ENCODE measurements at regions not wholly inside any gene's neighbourhood (a gene's known extent, or its start where the extent isn't known, plus 50 kb on each side); places are given as distances from the start of the nearest gene placed in this dataset.

DNA sequence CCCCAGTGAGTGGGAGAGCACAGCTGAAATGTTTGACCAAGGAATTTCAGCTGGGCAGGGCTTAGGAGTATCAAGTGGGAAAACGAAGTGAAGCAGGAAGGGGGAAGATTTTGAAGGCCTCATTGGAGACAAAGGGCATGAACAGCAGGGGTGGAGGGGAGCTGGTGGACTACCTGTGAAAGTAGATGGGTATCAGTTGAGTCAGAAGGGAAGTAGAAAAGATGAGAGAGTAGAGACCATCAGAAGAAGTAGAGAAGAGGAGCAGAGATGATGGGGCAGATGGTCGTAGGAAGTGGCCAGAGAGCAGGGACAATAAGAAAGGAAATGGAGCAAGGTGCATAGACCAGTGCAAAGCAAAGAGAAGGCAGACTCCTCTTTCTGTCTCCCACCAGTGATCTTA lies 189.0 kb upstream of the RUNX1 start:
- no peak for DNase-seq

DNA sequence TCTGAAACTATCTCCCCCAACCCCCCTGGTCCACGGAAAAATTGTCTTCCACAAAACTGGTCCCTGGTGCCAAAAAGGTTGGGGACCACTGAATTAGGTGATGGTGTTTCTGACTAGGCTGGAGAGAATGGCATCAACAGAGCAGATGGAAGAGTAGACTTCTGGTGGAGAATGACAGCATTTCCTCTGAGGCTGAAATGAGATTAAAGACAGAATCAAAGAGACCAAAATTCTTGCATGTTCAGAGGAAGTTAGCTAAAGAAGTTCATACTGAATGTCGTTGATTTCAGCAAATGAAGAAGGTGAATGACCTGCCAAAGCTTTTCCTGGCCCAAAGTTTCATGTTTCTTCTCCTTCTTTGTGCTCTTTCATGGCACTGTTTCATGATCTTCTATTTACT lies 188.2 kb upstream of the RUNX1 start:
- no peak for DNase-seq

DNA sequence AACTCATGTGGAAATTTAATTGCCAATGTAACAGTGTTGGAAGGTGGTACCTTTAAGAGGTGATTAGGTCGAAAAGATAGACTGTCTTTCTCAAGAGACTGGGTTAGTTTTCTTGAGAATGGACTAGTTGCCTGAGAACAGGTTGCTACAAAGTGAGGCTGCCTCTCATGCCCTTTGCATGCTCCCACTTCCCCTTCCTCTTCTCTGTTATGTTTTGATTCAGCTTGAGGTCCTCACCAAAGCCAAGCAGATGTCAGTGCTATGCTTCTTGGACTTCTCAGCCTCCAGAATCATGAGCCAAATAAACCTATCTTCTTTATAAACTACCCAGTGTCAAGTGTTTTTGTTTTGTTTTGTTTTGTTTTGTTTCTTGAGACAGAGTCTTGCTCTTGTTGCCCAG lies 187.0 kb upstream of the RUNX1 start:
- no peak for DNase-seq

DNA sequence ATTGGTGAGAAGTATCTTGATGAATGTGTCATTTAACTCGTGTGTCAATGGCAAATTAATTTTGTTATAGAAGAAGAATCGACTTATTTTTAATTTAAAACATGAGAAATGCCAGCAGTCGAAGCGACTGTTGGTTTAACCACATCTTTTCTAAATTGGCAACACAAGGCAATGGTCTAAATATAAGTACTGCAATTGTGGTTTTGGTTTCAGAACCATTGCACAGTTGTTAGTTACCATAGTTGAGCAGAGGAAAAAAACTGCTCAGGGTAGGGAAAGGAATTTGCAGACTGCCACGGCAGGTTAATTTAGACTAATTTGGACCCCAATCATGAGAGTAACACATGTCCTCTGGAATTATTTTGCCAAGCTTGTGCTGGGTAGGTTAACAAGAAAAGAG lies 185.6 kb upstream of the RUNX1 start:
- DNase-seq = no peak

DNA sequence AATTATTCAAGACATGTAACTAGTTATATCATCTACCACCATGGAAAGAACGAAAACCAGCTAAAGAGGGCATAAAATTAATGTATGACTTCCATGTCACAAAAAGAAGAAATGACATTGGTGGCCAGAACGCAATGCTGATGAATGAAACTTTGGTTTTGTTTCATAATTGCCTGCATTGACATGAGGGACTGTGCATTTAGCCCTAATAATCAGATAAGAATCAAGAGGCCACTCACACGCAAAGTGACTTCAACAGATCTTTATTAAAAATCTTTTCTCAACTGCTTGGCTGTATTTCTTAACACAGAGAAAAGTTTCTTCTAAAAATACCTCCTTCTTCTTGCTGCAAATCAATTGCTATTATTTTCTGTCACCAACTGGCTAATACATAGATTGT lies 184.7 kb upstream of the RUNX1 start:
- DNase-seq = no peak

DNA sequence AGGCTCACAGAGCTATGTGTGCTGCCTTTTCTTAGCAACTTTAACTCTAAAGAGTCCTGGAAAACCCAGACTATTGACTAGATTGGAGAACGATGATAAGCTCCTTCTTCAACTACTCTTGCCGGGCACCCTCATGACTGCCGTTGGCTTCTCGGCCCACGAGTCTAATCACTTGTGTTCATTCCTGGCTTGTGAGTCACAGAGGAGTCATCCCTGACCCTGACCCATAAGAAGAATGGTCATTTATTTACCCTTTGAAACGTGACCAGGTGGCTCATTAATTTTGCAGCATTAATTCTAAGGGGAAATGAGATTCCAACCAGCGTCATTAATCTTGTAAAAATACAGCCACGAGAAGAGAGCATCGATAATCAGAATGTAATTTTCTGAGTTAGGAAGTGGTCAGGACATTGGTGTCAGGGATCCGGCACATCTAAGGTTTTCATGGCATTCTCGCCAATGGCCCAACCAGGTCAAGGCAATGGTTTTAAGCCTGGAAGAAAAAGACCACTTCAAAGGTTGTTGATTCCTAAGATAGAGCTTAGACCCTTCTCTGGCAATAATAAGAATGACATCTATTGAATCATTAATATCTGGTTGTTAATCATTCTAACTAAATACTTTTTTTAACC lies 183.6 kb upstream of the RUNX1 start:
- DNase-seq = no peak

DNA sequence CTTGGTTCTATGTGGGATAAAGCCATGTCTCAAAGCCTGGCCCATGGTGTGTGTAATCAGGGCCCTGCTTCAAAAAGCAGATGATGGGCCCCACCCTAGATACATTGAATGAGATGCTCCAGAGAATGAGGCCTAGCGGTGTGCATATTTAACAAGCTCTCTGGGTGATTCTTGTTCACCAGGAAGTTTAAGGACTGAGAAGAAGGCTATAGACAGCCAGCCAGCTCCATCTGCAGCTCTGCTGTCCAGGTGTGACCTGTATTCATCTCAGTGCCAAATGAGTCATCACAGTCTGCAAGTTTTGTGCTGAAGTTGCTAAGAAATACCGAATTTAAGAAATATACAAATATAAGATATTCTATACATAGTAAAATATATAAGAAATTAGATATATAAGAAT lies 182.0 kb upstream of the RUNX1 start:
- DNase-seq = no peak

DNA sequence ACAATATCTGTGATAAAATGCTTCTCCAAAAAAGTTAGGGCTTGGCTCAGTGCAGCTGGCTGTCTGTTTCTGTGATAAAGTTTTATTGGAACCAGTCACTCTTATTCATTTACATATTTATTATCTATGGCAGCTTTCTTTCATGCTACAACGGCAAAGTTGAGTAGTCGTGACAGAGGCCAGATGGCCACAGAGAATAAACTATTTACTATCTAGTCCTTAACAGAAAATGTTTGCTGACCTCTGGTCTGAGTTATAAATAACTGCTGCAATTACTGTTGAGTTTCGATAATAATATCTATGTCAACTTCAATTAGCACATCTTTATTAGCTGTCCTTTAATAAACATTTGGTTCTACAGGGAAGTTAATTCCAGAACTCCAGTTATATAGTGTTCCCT lies 180.2 kb upstream of the RUNX1 start:
- no peak for DNase-seq

DNA sequence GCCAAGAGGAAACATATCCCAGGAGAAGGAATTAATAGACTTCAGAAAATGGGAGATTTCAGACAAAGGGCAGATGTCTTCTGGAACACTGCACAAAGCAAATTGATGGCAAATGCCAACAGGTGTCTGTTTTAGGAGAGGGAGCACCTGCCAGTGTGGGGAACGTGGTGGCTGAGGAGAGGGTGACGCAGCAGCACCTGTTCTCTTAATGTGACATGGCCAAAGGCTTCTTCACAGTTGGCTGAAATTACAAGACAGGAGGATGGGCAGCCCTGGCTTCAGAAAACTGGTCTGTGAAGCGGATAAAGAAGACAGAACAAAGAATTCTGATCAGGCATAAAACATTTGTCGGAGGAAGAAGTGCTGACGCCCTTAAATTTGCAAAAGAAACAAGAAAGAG lies 178.7 kb upstream of the RUNX1 start:
- no peak for DNase-seq

DNA sequence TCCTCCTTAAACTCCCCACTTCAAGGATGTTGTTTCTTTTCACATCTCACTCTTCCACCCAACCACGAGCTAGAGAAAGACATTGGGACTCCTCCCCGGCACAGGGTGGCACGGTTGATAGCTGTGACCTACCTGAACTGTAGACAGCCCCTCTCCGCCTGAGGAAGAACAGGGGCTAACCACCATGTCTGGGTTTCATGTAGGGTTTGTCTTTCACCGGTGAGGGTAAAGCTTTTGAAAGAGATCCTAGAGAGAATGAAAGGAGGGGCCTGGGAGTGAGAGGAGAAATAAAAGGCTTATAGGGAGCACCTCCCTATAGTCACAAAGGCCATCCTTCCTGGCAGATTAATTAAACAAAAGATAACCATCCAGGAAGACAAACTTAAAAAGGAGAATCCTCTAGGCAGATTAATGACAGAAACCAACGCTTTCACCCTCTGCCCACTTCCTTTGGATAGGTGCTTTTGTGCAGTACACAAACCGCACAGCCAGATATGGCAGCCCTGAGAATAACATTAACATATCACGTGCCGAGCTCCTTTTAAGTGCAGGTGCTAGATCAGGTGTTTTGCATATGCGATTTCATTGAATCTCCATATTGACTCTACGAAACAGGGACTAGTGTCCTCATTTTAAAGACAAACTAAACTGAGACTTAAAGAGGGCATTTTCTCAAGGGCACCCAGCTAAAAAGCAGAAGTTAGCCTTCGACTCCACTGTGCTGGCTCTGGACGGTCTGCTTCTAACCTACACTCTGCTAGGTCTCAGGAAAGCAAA lies 178.1 kb upstream of the RUNX1 start:
- no peak for DNase-seq

DNA sequence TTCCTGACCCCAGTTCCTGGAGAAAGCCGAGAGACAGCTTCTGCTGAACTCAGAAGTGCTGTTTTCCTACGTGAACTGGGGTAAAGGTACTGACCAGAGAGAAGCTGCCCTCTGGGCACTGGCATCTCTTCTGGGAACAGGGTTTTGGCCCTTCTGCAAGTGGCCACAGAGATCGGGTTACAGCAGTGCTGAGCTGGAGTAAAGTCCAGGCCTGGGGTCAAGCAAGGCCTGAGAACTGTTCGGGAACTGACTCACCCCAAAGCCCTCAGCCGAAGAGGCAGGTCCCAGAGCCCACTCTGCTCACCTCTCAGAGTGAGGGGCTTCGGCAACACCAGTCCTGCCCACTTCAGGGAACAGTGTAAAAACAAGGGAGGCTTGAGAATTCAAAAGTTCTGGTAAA lies 177.2 kb upstream of the RUNX1 start:
- no peak for DNase-seq

DNA sequence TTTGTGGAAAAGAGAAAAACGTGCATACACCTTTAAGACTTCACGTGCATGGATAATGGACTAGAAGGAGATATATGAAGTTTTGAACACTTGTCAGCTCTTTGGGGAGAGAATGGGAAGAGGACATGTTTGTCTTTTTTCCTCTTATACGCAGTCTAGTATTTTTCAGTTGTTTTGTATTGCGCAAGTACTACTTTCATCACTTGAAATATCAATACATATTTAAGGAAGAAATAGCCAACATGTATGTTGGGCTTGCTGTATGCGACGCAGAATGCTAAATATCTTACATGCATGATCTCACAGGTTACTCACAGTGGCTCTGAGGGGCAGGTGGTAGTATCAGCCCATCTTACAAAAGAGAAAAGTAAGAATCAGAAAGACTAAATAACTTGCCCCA lies 176.5 kb upstream of the RUNX1 start:
- no peak for DNase-seq

DNA sequence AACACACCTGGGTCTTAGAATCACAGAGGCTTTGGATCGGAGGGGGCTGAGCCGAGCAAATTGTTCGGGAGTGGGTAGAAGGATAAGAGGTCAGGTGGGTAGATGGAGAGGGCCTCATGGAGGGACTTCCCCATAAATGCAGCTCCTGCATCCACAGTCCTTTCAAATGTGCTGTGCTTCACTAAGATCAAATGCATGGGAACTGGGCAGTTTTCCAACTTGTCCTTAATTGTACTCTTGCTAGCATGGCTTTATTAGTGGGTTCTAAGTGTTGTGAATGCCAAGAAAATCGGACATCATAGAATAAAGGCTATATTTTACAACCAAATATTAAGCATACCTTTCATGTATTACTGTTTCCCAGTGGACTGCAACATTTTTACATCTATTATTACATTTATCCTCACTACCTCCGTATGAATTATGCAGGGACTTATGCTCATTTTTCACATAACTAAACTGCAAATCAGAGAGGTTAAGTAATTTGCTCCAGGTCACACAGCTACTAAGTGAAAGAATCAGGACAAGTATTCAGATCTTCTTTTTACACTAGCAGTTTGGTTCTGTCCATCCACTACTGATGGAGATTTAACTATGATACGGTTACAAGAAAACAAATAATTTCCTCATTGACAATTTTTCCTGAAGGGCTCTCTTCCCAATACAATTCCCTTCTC lies 174.5 kb upstream of the RUNX1 start:
- DNase-seq = no peak

DNA sequence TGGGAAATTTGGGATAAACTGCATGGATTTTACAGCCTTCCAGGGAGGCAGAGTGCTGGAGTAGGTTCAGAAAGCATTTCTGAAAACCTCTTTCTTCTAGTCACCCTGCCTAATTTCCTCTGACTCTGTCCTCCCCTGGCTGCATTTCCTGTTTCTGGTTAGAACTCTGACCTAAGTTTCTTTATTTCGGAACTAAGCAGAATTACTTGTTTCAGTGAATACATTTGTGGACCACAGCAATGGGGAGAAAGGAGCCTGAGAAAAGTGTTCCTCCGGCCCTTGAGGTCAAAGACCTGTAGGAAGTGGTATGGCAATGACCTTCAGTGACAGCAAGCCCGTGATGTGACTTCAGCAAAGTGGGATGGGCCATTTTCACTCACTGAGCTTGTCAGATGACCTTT lies 173.4 kb upstream of the RUNX1 start:
- DNase-seq = no peak

DNA sequence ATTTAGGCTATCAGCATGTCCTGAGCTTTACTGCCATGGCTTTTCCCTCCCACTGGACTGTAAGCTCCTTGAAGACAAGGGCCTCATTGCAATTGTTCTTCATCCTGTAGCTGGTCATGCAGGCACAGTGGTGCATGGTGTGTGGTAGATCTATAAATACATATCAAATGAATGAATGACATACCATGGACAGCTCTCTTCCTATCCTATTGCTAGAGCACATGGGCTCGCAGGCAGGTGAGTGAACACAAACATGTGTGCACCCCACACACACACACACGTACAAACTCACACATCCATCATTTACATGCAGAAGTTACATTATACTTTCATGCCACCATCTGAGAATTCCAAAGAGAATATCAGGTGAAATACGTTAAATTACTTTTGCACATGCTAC lies 172.9 kb upstream of the RUNX1 start:
- no peak for DNase-seq

DNA sequence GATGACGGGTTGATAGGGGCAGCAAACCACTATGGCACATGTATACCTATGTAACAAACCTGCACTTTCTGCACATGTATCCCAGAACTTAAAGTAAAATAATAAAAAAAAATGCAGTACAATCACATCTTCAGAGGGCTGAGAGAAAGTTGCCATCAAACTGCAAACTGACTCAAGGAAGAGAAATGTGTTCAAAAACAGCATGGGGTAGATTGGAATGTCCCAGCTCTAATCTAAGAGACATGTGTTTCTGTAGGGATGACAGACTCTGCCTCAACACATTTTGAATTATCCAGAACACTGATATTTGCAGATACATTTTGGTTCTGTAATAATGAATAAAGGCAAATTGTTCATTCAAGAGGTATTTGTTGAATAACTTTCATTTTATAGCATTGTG lies 171.2 kb upstream of the RUNX1 start:
- DNase-seq = no peak

DNA sequence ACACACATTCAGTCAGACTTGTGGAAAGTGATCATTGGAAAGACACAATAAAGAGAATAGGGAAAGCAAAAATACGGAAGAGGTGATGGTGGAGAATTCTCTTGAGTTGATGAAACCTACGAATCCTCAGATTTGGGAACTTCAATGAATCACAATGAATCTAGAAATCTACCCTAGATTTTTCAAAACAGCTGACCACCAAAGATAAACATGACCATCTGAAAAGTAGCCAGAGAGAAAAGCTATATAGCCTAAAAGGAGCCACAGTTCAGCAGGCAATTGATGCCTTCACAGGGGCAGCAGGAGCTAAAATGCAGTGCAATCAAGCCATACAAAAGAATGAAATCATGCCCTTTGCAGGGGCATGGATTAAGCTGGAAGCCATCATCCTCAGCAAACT lies 170.6 kb upstream of the RUNX1 start:
- DNase-seq = no peak

DNA sequence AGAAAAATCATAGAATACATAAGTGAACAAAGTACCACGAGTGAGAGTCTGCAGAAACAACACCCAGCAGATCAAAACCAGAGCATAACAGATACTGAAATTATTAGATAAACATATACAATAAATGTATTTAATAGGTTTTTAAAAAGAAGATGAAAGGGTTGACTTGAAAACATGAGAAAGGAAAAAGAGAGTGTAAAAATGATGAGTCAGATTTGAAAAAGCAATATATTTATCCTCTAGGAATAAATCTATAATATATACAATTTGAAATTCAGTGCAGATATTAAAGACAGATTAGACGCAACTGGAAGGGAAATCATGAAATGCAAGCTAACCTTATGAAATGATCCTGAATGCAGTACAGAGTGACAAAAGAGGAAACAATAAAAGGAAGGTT lies 170.2 kb upstream of the RUNX1 start:
- no peak for DNase-seq

DNA sequence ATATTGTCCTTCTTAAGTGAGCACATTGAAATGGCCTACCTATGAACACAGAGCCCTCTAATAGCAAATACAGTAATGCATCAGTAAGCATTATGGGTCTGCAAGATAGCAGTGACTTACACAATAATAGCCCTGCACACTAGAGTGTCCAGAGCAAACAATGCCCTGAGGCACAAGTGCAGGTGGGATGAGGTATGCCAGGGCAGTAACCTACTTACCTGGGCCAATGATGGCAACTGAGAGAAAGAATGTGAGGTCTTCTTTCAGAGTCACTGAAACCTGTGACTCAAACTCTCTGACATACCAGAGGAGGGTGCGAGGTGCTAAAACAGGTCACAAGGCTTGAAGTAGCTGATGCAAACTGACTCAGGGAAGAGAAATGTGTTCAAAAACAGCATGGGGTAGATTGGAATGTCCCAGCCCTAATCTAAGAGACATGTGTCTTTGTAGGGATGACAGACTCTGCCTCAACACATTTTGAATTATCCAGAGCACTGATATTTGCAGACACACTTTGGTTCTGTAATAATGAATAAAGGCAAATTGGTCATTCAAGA lies 168.5 kb upstream of the RUNX1 start:
- no peak for DNase-seq

DNA sequence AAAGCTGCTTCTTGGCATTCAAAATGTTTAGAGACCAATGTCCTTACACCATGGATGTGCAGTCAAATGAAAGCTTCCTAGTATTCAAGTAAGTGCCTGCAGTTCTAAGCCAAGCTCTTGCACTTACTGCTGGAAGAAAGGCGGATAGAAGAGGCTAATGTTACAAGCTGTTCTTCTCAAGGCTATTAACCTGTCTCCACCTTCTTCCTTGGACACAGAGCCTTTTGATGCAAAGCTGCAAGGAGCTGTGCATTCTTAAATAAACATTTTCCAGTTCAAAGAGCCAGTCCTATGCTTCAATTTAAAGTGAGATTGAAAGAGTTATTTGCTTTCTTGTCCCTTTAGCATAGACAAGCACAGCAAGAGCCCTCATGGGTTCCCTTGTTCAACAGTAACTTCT lies 167.9 kb upstream of the RUNX1 start:
- no peak for DNase-seq

DNA sequence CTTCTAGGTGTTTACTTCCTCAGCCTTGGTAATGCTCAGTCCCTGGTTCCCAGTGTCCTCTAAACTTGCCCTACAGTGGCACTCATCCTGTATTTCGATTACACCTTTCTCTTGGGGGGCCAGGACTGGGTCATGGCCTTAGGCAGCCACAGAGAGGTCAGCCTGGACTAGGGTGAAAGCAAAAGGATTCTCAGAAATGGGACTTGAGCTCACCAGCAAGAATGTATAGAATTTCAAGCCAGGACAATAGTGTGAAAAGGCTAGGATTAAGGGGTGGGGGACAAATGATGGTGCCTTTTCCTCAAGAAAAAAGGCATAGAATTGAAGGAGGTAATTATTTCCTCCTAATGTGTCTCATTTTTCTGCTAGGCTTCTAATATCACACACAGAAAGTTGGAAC lies 166.8 kb upstream of the RUNX1 start:
- DNase-seq = no peak

DNA sequence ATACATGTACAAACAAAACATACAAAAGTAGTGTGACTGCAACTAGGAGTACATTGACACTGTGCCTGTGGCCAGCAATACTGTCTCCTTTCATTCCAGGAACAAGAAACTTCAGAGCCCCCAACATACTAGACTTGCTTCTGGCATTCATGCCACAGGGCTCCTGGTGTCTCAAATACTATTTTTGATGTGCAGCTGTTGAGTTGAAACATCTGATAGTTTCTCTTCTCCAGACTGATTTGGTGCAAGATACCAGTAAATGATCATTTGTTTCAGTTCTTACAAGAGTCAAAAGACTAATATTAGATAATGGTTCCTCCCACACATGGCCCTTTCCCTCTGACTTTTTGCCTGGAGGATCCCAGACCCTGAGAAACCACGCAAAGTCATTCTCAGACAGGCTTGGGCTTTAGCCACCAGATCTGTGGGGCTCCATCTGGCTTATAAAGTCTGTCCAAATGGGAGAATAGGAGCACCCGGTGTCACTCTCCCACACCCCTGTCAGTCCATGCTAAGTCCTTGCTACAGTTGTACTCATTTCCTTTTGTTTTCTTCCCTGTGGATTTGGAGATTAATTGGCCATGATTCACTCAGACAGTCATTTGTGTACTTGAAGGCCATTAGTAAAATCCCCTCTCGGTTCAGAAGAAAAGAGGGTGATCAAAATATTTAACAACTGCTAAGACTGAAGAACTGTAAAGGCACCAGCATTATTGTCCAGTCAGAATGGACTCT lies 163.5 kb upstream of the RUNX1 start:
- DNase-seq = no peak

DNA sequence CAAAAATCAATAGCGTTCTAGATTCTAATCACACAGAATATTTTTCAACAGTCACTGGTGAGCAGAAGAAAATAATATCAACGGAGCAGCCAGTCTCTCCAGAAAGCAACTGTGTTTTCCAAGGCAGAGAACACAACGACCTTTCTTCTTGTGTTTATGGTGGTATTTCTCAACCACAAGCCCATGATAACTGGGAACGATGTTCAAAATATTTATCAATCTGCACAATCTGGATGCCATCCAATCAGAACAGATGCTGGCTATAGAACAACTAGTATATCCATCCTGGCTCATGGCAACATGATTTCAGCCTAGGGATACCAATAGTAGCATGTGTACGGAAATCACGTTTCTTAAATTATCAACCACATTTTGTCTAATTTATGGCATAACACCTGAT lies 162.7 kb upstream of the RUNX1 start:
- DNase-seq = no peak
